AG10803 (cell line): ENCODE measurements at regions not wholly inside any gene's neighbourhood (a gene's known extent, or its start where the extent isn't known, plus 50 kb on each side); places are given as distances from the start of the nearest gene placed in this dataset.
A peak's percentile ranks its signal among the peaks of the same experiment; 100 is the strongest.

ENCODE experiments used
- DNase-seq: peaks from one replicate; pipeline ENCODE4 v3.0.0; 2010; ENCODE audit warnings: low read depth
- H3K4me3 ChIP-seq: 2 replicates; pipeline ENCODE4 v1.5.1; 2011; ENCODE audit warnings: mild to moderate bottlenecking, low read length, control low read depth
- TF ChIP-seq, protein P1 (sequence below): conservative IDR thresholded peaks from 2 replicates; pipeline ENCODE4 v1.5.1; 2011; ENCODE audit warnings: mild to moderate bottlenecking, low read length, control low read depth, inconsistent platforms

DNA sequence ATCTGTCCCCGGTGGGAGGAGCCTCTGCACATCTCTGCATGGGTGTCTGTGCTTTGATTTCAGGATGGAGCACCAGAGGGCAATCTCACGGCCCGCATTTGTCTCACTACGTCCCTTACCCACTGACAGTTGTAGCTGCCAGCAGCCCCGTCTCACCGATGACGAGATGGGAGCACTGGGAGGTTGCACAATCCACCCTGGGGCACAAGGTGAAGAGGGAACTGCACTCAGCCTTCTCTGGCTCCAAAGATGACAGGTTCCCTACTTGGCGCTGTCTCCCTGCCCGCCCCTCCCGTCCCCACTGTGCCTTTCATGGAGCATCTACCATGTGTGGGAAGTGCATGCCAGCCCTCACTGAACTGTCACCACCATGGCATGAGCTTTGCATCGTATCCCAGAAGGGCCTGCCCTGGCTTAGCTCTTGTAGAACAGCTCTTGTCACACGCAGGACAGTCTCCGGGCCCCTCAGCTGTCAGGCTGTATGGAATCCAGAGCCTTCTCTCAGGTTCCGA lies 99.9 kb upstream of the PMEPA1 start:
- DNase-seq = peak; percentile 9
- TF ChIP-seq, protein P1, sequence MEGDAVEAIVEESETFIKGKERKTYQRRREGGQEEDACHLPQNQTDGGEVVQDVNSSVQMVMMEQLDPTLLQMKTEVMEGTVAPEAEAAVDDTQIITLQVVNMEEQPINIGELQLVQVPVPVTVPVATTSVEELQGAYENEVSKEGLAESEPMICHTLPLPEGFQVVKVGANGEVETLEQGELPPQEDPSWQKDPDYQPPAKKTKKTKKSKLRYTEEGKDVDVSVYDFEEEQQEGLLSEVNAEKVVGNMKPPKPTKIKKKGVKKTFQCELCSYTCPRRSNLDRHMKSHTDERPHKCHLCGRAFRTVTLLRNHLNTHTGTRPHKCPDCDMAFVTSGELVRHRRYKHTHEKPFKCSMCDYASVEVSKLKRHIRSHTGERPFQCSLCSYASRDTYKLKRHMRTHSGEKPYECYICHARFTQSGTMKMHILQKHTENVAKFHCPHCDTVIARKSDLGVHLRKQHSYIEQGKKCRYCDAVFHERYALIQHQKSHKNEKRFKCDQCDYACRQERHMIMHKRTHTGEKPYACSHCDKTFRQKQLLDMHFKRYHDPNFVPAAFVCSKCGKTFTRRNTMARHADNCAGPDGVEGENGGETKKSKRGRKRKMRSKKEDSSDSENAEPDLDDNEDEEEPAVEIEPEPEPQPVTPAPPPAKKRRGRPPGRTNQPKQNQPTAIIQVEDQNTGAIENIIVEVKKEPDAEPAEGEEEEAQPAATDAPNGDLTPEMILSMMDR = no peak
- no peak overlapping the region for H3K4me3 ChIP-seq

DNA sequence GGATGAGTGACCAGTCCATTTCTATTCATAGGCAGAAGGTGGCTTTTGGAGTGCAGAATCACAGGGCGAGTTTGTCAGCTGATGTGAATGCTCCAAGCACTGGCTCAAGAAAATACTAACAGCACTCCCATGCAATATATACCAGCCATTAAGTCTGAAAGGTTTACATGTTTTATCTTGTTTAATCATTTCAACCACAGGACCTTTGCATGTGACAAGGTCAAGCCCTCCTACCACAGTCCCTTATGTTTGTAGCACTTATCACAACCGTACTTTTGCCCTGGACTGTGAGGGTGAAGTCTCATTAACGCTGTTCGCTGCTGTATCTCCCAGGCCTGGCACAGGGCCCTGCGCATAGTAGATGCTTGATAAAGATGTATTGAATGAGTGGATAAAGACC lies 99.3 kb upstream of the PMEPA1 start:
- no peak overlapping the region for H3K4me3 ChIP-seq
- DNase-seq = no peak
- TF ChIP-seq, protein P1 = no peak

- no peak overlapping the region for H3K4me3 ChIP-seq
- TF ChIP-seq, protein P1 = no peak
- no peak for DNase-seq
These were observed 98.7 kb upstream of the PMEPA1 start for GRCh38 chr20:57808264-57809070.

GRCh38 chr20:57807401-57808263 lies 97.8 kb upstream of the PMEPA1 start:
- DNase-seq = no peak
- TF ChIP-seq, protein P1 = no peak
- H3K4me3 ChIP-seq = no peak overlapping the region

- TF ChIP-seq, protein P1 = no peak
- no peak for DNase-seq
- no peak overlapping the region for H3K4me3 ChIP-seq
These were observed 97.2 kb upstream of the PMEPA1 start for GRCh38 chr20:57806975-57807374.

GRCh38 chr20:57806476-57806875 lies 96.7 kb upstream of the PMEPA1 start:
- no peak for DNase-seq
- no peak overlapping the region for H3K4me3 ChIP-seq
- TF ChIP-seq, protein P1 = no peak

GRCh38 chr20:57805747-57806146 lies 95.9 kb upstream of the PMEPA1 start:
- TF ChIP-seq, protein P1 = no peak
- DNase-seq = no peak
- no peak overlapping the region for H3K4me3 ChIP-seq
